Keratinocyte (primary cell): ENCODE measurements at regions not wholly inside any gene's neighbourhood (a gene's known extent, or its start where the extent isn't known, plus 50 kb on each side); places are given as distances from the start of the nearest gene placed in this dataset.

Experiments used
- EZH2 ChIP-seq: IDR thresholded peaks from one replicate; pipeline ENCODE4 v1.6.1; 2012; ENCODE audit warnings: inconsistent platforms, mild to moderate bottlenecking, low read length, moderate library complexity
- TF ChIP-seq, protein P1 (sequence below), 3 experiments: IDR thresholded peaks in 1 of 3; conservative IDR thresholded peaks in 1 of 3; optimal IDR thresholded peaks in 1 of 3; 2 replicates in 2 of 3; 3 replicates in 1 of 3; pipeline versions ENCODE3 to v1.5.1; 2011; ENCODE audit warnings: low read length in 3 of 3, mild to moderate bottlenecking in 3 of 3, moderate library complexity in 2 of 3, control low read depth in 1 of 3, inconsistent platforms in 1 of 3; ENCODE audit not compliant: insufficient read depth in 2 of 3; ENCODE audit errors: extremely low read depth in 1 of 3

DNA sequence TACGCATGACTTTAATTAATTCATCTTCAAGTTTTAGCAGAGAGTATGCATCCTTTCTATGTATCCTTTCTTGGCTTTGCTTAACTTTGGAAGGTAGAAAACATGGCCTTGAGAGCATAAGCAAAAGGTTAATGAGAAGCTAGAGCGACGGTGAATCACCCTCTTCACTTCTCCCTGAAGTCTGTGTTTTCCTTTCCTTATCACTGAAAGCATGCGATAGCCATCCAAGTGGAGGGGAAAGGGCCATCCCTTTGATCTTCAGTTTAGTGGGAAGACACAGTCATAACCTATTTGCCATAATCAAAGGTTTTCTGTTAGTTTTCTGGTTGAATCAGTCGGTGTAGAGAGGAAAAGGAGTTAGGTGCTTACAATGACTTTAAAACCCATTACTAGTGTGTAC is 354.0 kb upstream of the ROBO2 start:
- TF ChIP-seq, protein P1, sequence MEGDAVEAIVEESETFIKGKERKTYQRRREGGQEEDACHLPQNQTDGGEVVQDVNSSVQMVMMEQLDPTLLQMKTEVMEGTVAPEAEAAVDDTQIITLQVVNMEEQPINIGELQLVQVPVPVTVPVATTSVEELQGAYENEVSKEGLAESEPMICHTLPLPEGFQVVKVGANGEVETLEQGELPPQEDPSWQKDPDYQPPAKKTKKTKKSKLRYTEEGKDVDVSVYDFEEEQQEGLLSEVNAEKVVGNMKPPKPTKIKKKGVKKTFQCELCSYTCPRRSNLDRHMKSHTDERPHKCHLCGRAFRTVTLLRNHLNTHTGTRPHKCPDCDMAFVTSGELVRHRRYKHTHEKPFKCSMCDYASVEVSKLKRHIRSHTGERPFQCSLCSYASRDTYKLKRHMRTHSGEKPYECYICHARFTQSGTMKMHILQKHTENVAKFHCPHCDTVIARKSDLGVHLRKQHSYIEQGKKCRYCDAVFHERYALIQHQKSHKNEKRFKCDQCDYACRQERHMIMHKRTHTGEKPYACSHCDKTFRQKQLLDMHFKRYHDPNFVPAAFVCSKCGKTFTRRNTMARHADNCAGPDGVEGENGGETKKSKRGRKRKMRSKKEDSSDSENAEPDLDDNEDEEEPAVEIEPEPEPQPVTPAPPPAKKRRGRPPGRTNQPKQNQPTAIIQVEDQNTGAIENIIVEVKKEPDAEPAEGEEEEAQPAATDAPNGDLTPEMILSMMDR (optimal IDR thresholded peaks at IDR 0.05 in 1 of 3, IDR thresholded peaks at IDR 0.05 in 1 of 3, conservative IDR thresholded peaks at IDR 0.05 in 1 of 3; ENCODE audit: extremely low read depth in 1 of 3, insufficient read depth in 2 of 3, low read length in 3 of 3), result no peak
- TF ChIP-seq EZH2, result no peak
